SK-N-SH (cell line): ENCODE measurements at regions not wholly inside any gene's neighbourhood (a gene's known extent, or its start where the extent isn't known, plus 50 kb on each side); places are given as distances from the start of the nearest gene placed in this dataset.
A peak's percentile ranks its signal among the peaks of the same experiment; 100 is the strongest.

Source experiments
- CTCF ChIA-PET: fragments of 300-600, 350-600 bp; formaldehyde crosslinking; extraction: SDS; loops from one replicate; lab custom pipeline; 2021; lab: Yijun Ruan, JAX
- POLR2A ChIA-PET: fragments of 350-600 bp; sonication (Branson Sonifier 250); formaldehyde crosslinking; extraction: SDS; loops from one replicate; lab custom pipeline; 2020; ENCODE audit warnings: antibody characterized with exemption, inconsistent platforms; lab: Yijun Ruan, JAX
- DNase-seq: peaks from one replicate; pipeline ENCODE4 v3.0.0; 2012
- H2AFZ ChIP-seq: fragments of 200-600 bp; sonication (generic); 2 replicates; pipeline ENCODE4 v1.8.1; 2016; ENCODE audit warnings: antibody characterized with exemption, mild to moderate bottlenecking, low read depth
- H3F3A ChIP-seq: fragments of 200-600 bp; sonication (generic); replicated peaks from 2 replicates; pipeline ENCODE3; 2016; ENCODE audit warnings: antibody characterized with exemption, mild to moderate bottlenecking; ENCODE audit not compliant: insufficient read depth
- H3K27ac ChIP-seq, 2 experiments: fragments of 200-500 bp in 1 of 2; fragments of 200-600 bp in 1 of 2; sonication (Bioruptor generic) in 1 of 2; sonication (generic), shearing (Covaris generic) in 1 of 2; 2 replicates each; pipeline versions ENCODE4 v1.5.1 to v1.6.1; 2014 to 2016; ENCODE audit warnings: low read depth in 2 of 2, inconsistent platforms in 1 of 2, low read length in 1 of 2, mild to moderate bottlenecking in 1 of 2, mixed read lengths in 1 of 2
- H3K27me3 ChIP-seq: fragments of 200-600 bp; sonication (generic), shearing (Covaris generic); 2 replicates; pipeline ENCODE4 v1.6.1; 2016; ENCODE audit warnings: mixed run types; ENCODE audit not compliant: insufficient read depth
- H3K36me3 ChIP-seq, 2 experiments: fragments of 200-500 bp in 1 of 2; fragments of 200-600 bp in 1 of 2; sonication (Bioruptor generic) in 1 of 2; sonication (generic) in 1 of 2; replicated peaks in 1 of 2; 2 replicates each; pipeline versions ENCODE3 to v1.5.1; 2014 to 2016; ENCODE audit warnings: low read length in 1 of 2, mild to moderate bottlenecking in 1 of 2; ENCODE audit not compliant: insufficient read depth in 2 of 2, control insufficient read depth in 1 of 2
- H3K4me1 ChIP-seq, 2 experiments: fragments of 200-500 bp in 1 of 2; fragments of 200-600 bp in 1 of 2; sonication (Bioruptor generic) in 1 of 2; sonication (generic), shearing (Covaris generic) in 1 of 2; 2 replicates each; pipeline versions ENCODE4 v1.5.1 to v1.6.1; 2014 to 2016; ENCODE audit warnings: low read depth in 1 of 2, low read length in 1 of 2, mixed run types in 1 of 2; ENCODE audit not compliant: insufficient read depth in 2 of 2, control insufficient read depth in 1 of 2
- H3K4me2 ChIP-seq: fragments of 200-600 bp; sonication (generic), shearing (Covaris generic); 2 replicates; pipeline ENCODE4 v1.6.1; 2017; ENCODE audit warnings: mixed run types
- H3K4me3 ChIP-seq, 2 experiments: fragments of 200-500 bp in 1 of 2; fragments of 200-600 bp in 1 of 2; sonication (Bioruptor generic) in 1 of 2; sonication (generic), shearing (Covaris generic) in 1 of 2; 2 replicates each; pipeline versions ENCODE4 v1.5.1 to v1.8.1; 2014 to 2016; ENCODE audit warnings: low read depth in 2 of 2, inconsistent platforms in 1 of 2, low read length in 1 of 2, mild to moderate bottlenecking in 1 of 2, mixed read lengths in 1 of 2, moderate library complexity in 1 of 2
- H3K79me2 ChIP-seq: fragments of 200-600 bp; sonication (generic); 2 replicates; pipeline ENCODE4 v1.8.1; 2017; ENCODE audit warnings: mild to moderate bottlenecking; ENCODE audit not compliant: insufficient read depth
- H3K9ac ChIP-seq: fragments of 200-600 bp; sonication (generic); 2 replicates; pipeline ENCODE4 v1.6.1; 2017; ENCODE audit warnings: mixed run types
- H3K9me2 ChIP-seq: fragments of 200-600 bp; sonication (generic); 2 replicates; pipeline ENCODE4 v1.6.1; 2017; ENCODE audit warnings: mixed run types
- H3K9me3 ChIP-seq: fragments of 200-600 bp; sonication (generic); 2 replicates; pipeline ENCODE4 v1.6.1; 2017; ENCODE audit warnings: mixed run types, mild to moderate bottlenecking, moderate library complexity
- H4K20me1 ChIP-seq: fragments of 200-600 bp; sonication (generic); 2 replicates; pipeline ENCODE4 v1.6.1; 2017; ENCODE audit warnings: mild to moderate bottlenecking, mixed run types; ENCODE audit not compliant: insufficient read depth
- EZH2phosphoT487 ChIP-seq: fragments of 200-600 bp; sonication (generic); IDR thresholded peaks from 2 replicates; pipeline ENCODE4 v1.6.1; 2017; ENCODE audit warnings: low read depth, mixed run types, mild to moderate bottlenecking, antibody characterized with exemption, moderate library complexity, borderline replicate concordance
- FOSL2 ChIP-seq: IDR thresholded peaks from 2 replicates; pipeline ENCODE4 v1.4.0; 2012; ENCODE audit warnings: low read depth, mild to moderate bottlenecking, moderate library complexity, borderline replicate concordance
- GABPA ChIP-seq: IDR thresholded peaks from 2 replicates; pipeline ENCODE4 v1.4.0; 2012; ENCODE audit warnings: low read depth, mild to moderate bottlenecking
- IRF3 ChIP-seq: fragments of 150-350 bp; IDR thresholded peaks from 2 replicates; pipeline ENCODE4 v1.6.1; 2016; ENCODE audit warnings: mild to moderate bottlenecking, low read depth, low read length
- JUND ChIP-seq: IDR thresholded peaks from 2 replicates; pipeline ENCODE4 v1.4.0; 2012
- MEF2A ChIP-seq: IDR thresholded peaks from 2 replicates; pipeline ENCODE4 v1.4.0; 2012; ENCODE audit warnings: low read depth, borderline replicate concordance
- SIN3A ChIP-seq: IDR thresholded peaks from 2 replicates; pipeline ENCODE4 v1.6.1; 2012; ENCODE audit warnings: low read depth, mild to moderate bottlenecking, low read length, moderate library complexity, borderline replicate concordance
- TCF12 ChIP-seq: IDR thresholded peaks from 2 replicates; pipeline ENCODE4 v1.4.0; 2012
- WGBS: methylation state at CpG from one replicate; pipeline ENCODE4 v1.1.6; 2017; ENCODE audit warnings: low lambda C conversion rate; 5-methylcytosine and 5-hydroxymethylcytosine counted together
- TF ChIP-seq, protein P1 (sequence below): fragments of 200-600 bp; sonication (generic); IDR thresholded peaks from 2 replicates; pipeline ENCODE4 v1.6.1; 2017; ENCODE audit warnings: antibody characterized with exemption, mild to moderate bottlenecking, moderate library complexity
- TF ChIP-seq, protein P2 (sequence below): IDR thresholded peaks from 2 replicates; pipeline ENCODE4; 2012
- TF ChIP-seq, protein P3 (sequence below): IDR thresholded peaks from 2 replicates; pipeline ENCODE4 v1.4.0; 2012; ENCODE audit warnings: low read depth

GRCh38 chr1:99544328-99544727 lies 101.6 kb upstream of the PALMD start:
- WGBS = 36% methylated on average over 1 of the region's 1 CpG
- DNase-seq = no peak
- no peaks in the 10 kb centered on the region for H3K9me3 ChIP-seq

More at GRCh38 chr1:99544328-99544727, 101.6 kb upstream of the PALMD start:
- H3K4me3 ChIP-seq = no peak overlapping the region
- ChIA-PET POLR2A (no interaction called here), CTCF (interaction anchor here (1.1 to 2.1 kb wide), 4 partner anchors 9 to 795 kb away, joined by 3 to 5 read pairs (median 4); no protein-coding TSS in a partner anchor)
- peaks cover 3 to 32% of the 10 kb centered on the region in 2 experiments for H3K4me1 ChIP-seq
- TF ChIP-seq FOSL2 (peak; percentile 56; the same call in 1 of the 2 replicates), JUND (peak; percentile 14; the same call in 1 of the 2 replicates), TCF12 (peak; percentile 66), MEF2A (no peak), SIN3A (no peak), IRF3 (no peak), EZH2phosphoT487 (no peak), GABPA (no peak)
- TF ChIP-seq, protein P1, sequence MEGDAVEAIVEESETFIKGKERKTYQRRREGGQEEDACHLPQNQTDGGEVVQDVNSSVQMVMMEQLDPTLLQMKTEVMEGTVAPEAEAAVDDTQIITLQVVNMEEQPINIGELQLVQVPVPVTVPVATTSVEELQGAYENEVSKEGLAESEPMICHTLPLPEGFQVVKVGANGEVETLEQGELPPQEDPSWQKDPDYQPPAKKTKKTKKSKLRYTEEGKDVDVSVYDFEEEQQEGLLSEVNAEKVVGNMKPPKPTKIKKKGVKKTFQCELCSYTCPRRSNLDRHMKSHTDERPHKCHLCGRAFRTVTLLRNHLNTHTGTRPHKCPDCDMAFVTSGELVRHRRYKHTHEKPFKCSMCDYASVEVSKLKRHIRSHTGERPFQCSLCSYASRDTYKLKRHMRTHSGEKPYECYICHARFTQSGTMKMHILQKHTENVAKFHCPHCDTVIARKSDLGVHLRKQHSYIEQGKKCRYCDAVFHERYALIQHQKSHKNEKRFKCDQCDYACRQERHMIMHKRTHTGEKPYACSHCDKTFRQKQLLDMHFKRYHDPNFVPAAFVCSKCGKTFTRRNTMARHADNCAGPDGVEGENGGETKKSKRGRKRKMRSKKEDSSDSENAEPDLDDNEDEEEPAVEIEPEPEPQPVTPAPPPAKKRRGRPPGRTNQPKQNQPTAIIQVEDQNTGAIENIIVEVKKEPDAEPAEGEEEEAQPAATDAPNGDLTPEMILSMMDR = no peak
- TF ChIP-seq, protein P2, sequence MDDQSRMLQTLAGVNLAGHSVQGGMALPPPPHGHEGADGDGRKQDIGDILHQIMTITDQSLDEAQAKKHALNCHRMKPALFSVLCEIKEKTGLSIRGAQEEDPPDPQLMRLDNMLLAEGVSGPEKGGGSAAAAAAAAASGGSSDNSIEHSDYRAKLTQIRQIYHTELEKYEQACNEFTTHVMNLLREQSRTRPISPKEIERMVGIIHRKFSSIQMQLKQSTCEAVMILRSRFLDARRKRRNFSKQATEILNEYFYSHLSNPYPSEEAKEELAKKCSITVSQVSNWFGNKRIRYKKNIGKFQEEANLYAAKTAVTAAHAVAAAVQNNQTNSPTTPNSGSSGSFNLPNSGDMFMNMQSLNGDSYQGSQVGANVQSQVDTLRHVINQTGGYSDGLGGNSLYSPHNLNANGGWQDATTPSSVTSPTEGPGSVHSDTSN = 0 out of 2 replicates have a peak, but pooled peaks have one; percentile 7
- TF ChIP-seq, protein P3, sequence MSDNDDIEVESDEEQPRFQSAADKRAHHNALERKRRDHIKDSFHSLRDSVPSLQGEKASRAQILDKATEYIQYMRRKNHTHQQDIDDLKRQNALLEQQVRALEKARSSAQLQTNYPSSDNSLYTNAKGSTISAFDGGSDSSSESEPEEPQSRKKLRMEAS = 0 out of 2 replicates have a peak, but pooled peaks have one; percentile 15
- peaks cover 51% of the 10 kb centered on the region for H3F3A ChIP-seq
- H4K20me1 ChIP-seq = no peaks in the 10 kb centered on the region
- H3K27ac ChIP-seq = peak overlapping the region in 1 of 2 experiments; percentile 28; a peak in 1 of 4 replicates
- H3K79me2 ChIP-seq = no peaks in the 10 kb centered on the region
- no peaks in the 10 kb centered on the region for H3K9me2 ChIP-seq
- no peaks in the 10 kb centered on the region for H3K27me3 ChIP-seq
- H3K36me3 ChIP-seq = no peaks in the 10 kb centered on the region
- 0 out of 2 replicates have a peak overlapping the region, but pooled peaks have one; percentile 10 for H3K9ac ChIP-seq
- no peak overlapping the region for H2AFZ ChIP-seq
- H3K4me2 ChIP-seq = no peak overlapping the region
